ENCODE measurements at regions not wholly inside any gene's neighbourhood (a gene's known extent, or its start where the extent isn't known, plus 50 kb on each side); places are given as distances from the start of the nearest gene placed in this dataset.

GRCh38 chr17:79235808-79236207 lies 161.2 kb downstream of the ENGASE start:
- ChIA-PET POLR2A (no interaction called here), CTCF (no interaction called here)
- H3K27me3 ChIP-seq (ENCODE audit: control insufficient read depth in 2 of 2, insufficient read depth in 2 of 2, low read length in 2 of 2): no peaks in the 10 kb centered on the region

More at GRCh38 chr17:79235808-79236207, 161.2 kb downstream of the ENGASE start:
- Histone ChIP-seq H3K9me3 (replicated peaks; ENCODE audit: control insufficient read depth, insufficient read depth, low read length) (no peaks in the 10 kb centered on the region), H3K4me3 (replicated peaks in 1 of 3; ENCODE audit: insufficient read depth in 1 of 3, low read depth in 1 of 3, low read length in 3 of 3) (no peak overlapping the region), H3K27ac (ENCODE audit: insufficient read depth, low read depth, low read length) (no peak overlapping the region), H3K36me3 (ENCODE audit: control insufficient read depth in 2 of 2, extremely low read depth in 1 of 2, insufficient read depth in 2 of 2, low read length in 2 of 2) (no peaks in the 10 kb centered on the region), H3K79me2 (ENCODE audit: control insufficient read depth, insufficient read depth, low read length) (no peaks in the 10 kb centered on the region), H3K4me2 (ENCODE audit: insufficient read depth, low read length) (no peak overlapping the region), H2AFZ (ENCODE audit: low read depth, low read length) (no peak overlapping the region), H3K9me1 (replicated peaks; ENCODE audit: control insufficient read depth, extremely low read depth, insufficient read depth, low read length) (no peaks in the 10 kb centered on the region), H3K4me1 (ENCODE audit: control insufficient read depth, extremely low read depth, insufficient read depth, low read length) (no peaks in the 10 kb centered on the region), H4K20me1 (replicated peaks; ENCODE audit: control insufficient read depth, extremely low read depth, insufficient read depth, low read length) (no peaks in the 10 kb centered on the region), H3K9ac (replicated peaks; ENCODE audit: extremely low read depth, insufficient read depth, low read length) (no peak overlapping the region)
- intact Hi-C loops (cut with micrococcal nuclease) (no loop called here), dilution Hi-C loops (cut with MboI; ENCODE audit: extremely low pct_ligation_motif_present, low sequenced_read_pairs) (no loop called here)
- no TSS peak for BruUV-seq (replicated peaks)
- no peak for TF ChIP-seq EZH2 (IDR thresholded peaks at IDR 0.05; ENCODE audit: borderline replicate concordance, low read depth, low read length, severe bottlenecking)
- no peak for TF ChIP-seq GATA2 (IDR thresholded peaks at IDR 0.05; ENCODE audit: insufficient read depth, insufficient read length, low read depth, low read length)
- TF ChIP-seq, protein P1, sequence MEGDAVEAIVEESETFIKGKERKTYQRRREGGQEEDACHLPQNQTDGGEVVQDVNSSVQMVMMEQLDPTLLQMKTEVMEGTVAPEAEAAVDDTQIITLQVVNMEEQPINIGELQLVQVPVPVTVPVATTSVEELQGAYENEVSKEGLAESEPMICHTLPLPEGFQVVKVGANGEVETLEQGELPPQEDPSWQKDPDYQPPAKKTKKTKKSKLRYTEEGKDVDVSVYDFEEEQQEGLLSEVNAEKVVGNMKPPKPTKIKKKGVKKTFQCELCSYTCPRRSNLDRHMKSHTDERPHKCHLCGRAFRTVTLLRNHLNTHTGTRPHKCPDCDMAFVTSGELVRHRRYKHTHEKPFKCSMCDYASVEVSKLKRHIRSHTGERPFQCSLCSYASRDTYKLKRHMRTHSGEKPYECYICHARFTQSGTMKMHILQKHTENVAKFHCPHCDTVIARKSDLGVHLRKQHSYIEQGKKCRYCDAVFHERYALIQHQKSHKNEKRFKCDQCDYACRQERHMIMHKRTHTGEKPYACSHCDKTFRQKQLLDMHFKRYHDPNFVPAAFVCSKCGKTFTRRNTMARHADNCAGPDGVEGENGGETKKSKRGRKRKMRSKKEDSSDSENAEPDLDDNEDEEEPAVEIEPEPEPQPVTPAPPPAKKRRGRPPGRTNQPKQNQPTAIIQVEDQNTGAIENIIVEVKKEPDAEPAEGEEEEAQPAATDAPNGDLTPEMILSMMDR (IDR thresholded peaks at IDR 0.05; ENCODE audit: extremely low read depth in 1 of 2, insufficient read depth in 1 of 2, low read depth in 1 of 2, low read length in 2 of 2): no peak
- no peak for TF ChIP-seq POLR2A (IDR thresholded peaks at IDR 0.05; ENCODE audit: low read depth, low read length)
- no peak for TF ChIP-seq JUN (IDR thresholded peaks at IDR 0.05; ENCODE audit: borderline replicate concordance, insufficient read depth, insufficient read length, low read depth)
- no peak for TF ChIP-seq FOS (IDR thresholded peaks at IDR 0.05; ENCODE audit: borderline replicate concordance, insufficient read depth, low read length)
- no peak for TF ChIP-seq MAX (IDR thresholded peaks at IDR 0.05; ENCODE audit: insufficient read depth, insufficient read length)
- no peak for TF ChIP-seq POLR2AphosphoS5 (IDR thresholded peaks at IDR 0.05; ENCODE audit: insufficient read depth, low read depth, low read length)
- no peak for TF ChIP-seq MYC (IDR thresholded peaks at IDR 0.05; ENCODE audit: low read depth, low read length)
- no peak for FAIRE-seq
- no peak for DNase-seq (ENCODE audit: low read depth, low spot score)
